Ovary (tissue), 3 donors: ENCODE measurements at regions not wholly inside any gene's neighbourhood (a gene's known extent, or its start where the extent isn't known, plus 50 kb on each side); places are given as distances from the start of the nearest gene placed in this dataset.

Source experiments
- CTCF ChIP-seq, 3 donors: fragments of 450-650 bp in 2 of 3; fragments of 200-600 bp in 1 of 3; IDR thresholded peaks; one replicate each; pipeline versions ENCODE4 v1.5.1 to v1.8.0; 2016 to 2022; ENCODE audit warnings: antibody characterized with exemption in 3 of 3, mild to moderate bottlenecking in 1 of 3
- POLR2A ChIP-seq: fragments of 450-650 bp; IDR thresholded peaks from one replicate; pipeline ENCODE4 v1.6.1; 2017; ENCODE audit warnings: antibody characterized with exemption, mild to moderate bottlenecking, moderate library complexity
- donor health status: DM: no; HTN: no; CAD: no.

GRCh38 chr2:78739282-78739681 is 286.2 kb upstream of the REG3G start:
- TF ChIP-seq CTCF (IDR thresholded peaks at IDR 0.05) (no peak), POLR2A (no peak)
